ENCODE measurements at regions not wholly inside any gene's neighbourhood (a gene's known extent, or its start where the extent isn't known, plus 50 kb on each side); places are given as distances from the start of the nearest gene placed in this dataset.

DNA sequence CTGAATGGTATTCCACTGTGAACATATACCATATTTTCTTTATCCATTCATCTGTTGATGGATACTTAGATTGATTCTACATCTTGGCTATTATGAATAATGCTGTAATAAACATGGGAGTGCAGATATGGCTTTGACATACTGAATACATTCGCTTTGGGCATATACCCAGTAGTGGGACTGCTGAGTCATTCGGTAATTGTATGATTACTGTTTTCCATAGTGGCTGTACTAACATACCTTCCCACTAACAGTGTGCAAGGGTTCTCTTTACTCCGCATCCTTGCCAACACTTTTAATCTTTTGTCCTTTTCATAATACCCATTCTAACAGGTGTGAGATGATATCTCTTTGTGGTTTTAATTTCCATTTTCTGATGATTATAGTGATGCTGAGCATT lies 98.2 kb upstream of the ESR1 start:
- H3K4me3 ChIP-seq, result no peak overlapping the region
- DNase-seq, result no peak
- H3K27ac ChIP-seq, result no peak overlapping the region
- intact Hi-C loops (cut with DNase I; ENCODE audit: low total_unique reads), result no loop called here
- no peaks in the 10 kb centered on the region for H3K27me3 ChIP-seq
- no peaks in the 10 kb centered on the region for H3K9me3 ChIP-seq
- H3K36me3 ChIP-seq, result no peaks in the 10 kb centered on the region
- TF ChIP-seq, protein P1, sequence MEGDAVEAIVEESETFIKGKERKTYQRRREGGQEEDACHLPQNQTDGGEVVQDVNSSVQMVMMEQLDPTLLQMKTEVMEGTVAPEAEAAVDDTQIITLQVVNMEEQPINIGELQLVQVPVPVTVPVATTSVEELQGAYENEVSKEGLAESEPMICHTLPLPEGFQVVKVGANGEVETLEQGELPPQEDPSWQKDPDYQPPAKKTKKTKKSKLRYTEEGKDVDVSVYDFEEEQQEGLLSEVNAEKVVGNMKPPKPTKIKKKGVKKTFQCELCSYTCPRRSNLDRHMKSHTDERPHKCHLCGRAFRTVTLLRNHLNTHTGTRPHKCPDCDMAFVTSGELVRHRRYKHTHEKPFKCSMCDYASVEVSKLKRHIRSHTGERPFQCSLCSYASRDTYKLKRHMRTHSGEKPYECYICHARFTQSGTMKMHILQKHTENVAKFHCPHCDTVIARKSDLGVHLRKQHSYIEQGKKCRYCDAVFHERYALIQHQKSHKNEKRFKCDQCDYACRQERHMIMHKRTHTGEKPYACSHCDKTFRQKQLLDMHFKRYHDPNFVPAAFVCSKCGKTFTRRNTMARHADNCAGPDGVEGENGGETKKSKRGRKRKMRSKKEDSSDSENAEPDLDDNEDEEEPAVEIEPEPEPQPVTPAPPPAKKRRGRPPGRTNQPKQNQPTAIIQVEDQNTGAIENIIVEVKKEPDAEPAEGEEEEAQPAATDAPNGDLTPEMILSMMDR (IDR thresholded peaks at IDR 0.05), result no peak
- TF ChIP-seq POLR2A (IDR thresholded peaks at IDR 0.05), result no peak
- no peaks in the 10 kb centered on the region for H3K4me1 ChIP-seq

DNA sequence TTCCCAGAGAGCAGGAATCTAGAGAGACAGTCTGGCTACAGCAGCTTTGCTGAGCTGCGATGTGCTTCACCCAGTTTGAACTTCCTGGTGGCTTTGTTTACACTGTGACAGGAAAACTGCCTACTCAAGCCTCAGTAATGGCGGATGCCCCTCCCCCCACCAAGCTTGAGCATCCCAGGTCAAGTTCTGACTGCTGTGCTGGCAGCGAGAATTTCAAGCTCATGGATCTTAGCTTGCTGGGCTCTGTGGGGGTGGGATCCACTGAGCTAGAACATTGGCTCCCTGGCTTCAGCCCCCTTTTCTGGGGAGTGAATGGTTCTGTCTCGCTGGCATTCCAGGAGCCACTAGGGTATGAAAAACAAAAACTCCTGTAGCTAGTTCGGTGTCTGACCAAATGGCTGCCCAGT lies 91.0 kb upstream of the ESR1 start:
- Histone ChIP-seq H3K4me1 (peaks cover 5 to 7% of the 10 kb centered on the region in 2 donors), H3K27ac (peak overlapping the region in 1 of 2 donors; percentile 86), H3K4me3 (no peak overlapping the region), H3K27me3 (no peaks in the 10 kb centered on the region), H3K9me3 (no peaks in the 10 kb centered on the region), H3K36me3 (no peaks in the 10 kb centered on the region)
- intact Hi-C loops (cut with DNase I; ENCODE audit: low total_unique reads), result no loop called here
- DNase-seq, result no peak
- TF ChIP-seq, protein P1 (IDR thresholded peaks at IDR 0.05), result no peak
- TF ChIP-seq POLR2A (IDR thresholded peaks at IDR 0.05), result no peak

DNA sequence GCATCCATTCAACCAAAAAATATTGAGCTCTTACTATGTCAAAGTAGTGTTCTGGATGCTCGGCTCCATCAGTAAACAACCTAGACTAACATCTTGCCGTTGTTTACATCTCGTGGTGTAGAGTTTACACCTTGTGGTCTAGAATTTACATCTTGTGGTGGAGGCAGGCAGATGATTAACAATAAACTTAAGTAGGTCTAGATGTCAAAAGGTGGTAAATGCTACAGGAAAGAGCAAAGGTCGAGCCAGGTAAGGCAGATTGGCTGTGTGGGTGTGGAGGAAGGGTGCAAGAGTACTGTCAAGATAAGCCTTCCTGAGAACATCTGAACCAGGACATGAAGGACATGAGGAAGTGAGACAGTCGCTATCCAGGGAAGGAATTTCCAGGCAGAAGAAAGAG lies 88.4 kb upstream of the ESR1 start:
- DNase-seq, result no peak
- Histone ChIP-seq H3K4me1 (peaks cover 5 to 7% of the 10 kb centered on the region in 2 donors), H3K9me3 (no peaks in the 10 kb centered on the region), H3K36me3 (no peaks in the 10 kb centered on the region), H3K4me3 (no peak overlapping the region), H3K27me3 (no peaks in the 10 kb centered on the region), H3K27ac (peak overlapping the region; percentile 73 to 86)
- intact Hi-C loops (cut with DNase I; ENCODE audit: low total_unique reads), result no loop called here
- TF ChIP-seq, protein P1 (IDR thresholded peaks at IDR 0.05), result no peak
- TF ChIP-seq POLR2A (IDR thresholded peaks at IDR 0.05), result no peak

DNA sequence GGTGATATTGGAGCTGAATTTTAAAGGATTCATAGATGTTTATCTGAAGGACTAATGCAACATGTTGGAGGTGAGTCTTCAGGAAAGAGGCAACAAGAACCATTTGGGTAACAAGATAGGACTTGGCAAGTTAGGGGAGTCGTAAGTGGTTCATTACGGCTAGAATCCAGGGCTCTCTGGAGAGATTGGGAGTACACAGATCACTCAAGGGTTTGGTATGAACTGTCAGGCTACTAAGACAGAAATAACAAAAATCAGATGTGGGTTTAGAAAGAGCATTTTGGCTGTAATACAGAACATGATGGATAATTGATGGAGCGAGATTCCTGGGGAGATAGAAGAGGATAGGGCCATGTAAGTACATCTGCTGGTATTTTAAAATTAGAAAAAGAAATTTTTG lies 86.3 kb upstream of the ESR1 start:
- Histone ChIP-seq H3K4me3 (no peak overlapping the region), H3K27me3 (no peaks in the 10 kb centered on the region), H3K4me1 (peaks cover 5 to 7% of the 10 kb centered on the region in 2 donors), H3K27ac (peak overlapping the region; percentile 57 to 86), H3K36me3 (no peaks in the 10 kb centered on the region), H3K9me3 (no peaks in the 10 kb centered on the region)
- intact Hi-C loops (cut with DNase I; ENCODE audit: low total_unique reads), result no loop called here
- DNase-seq, result no peak
- TF ChIP-seq, protein P1 (IDR thresholded peaks at IDR 0.05), result no peak
- no peak for TF ChIP-seq POLR2A (IDR thresholded peaks at IDR 0.05)

DNA sequence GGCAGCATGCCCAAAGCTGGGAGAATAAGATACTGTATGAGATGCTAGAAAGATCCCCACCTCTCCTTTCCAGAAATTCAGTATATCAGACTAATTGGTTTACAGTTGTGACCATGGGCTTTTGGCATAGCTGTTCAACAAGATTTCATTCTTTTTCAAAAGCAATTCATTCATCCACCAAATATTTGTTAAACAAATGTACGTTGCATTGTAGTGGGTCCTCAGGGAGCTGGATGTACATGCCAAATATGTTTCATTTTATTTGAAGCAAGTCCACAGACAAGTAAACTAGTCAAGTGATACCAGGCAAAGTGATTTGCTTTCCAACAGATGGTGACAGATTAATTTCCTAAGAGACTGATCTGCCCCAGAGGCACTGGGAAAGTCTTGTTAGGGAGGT lies 85.8 kb upstream of the ESR1 start:
- intact Hi-C loops (cut with DNase I; ENCODE audit: low total_unique reads), result no loop called here
- H3K9me3 ChIP-seq, result no peaks in the 10 kb centered on the region
- no peak for DNase-seq
- TF ChIP-seq POLR2A (IDR thresholded peaks at IDR 0.05), result no peak
- TF ChIP-seq, protein P1 (IDR thresholded peaks at IDR 0.05), result no peak
- peaks cover 5 to 7% of the 10 kb centered on the region in 2 donors for H3K4me1 ChIP-seq
- peak overlapping the region; percentile 50 to 86 for H3K27ac ChIP-seq
- no peaks in the 10 kb centered on the region for H3K27me3 ChIP-seq
- no peak overlapping the region for H3K4me3 ChIP-seq
- H3K36me3 ChIP-seq, result no peaks in the 10 kb centered on the region
